MM.1S (cell line): ENCODE measurements at regions not wholly inside any gene's neighbourhood (a gene's known extent, or its start where the extent isn't known, plus 50 kb on each side); places are given as distances from the start of the nearest gene placed in this dataset.

ENCODE experiments used
- CTCF ChIP-seq: fragments of 300-600 bp; sonication (generic); IDR thresholded peaks from 2 replicates; pipeline ENCODE4 v1.5.1; 2016; ENCODE audit warnings: antibody characterized with exemption, low read length, mixed read lengths
- EZH2 ChIP-seq: fragments of 300-600 bp; sonication (generic); optimal IDR thresholded peaks from 2 replicates; pipeline ENCODE3; 2017; ENCODE audit warnings: low read depth, mild to moderate bottlenecking, antibody characterized with exemption, low read length, mixed read lengths
- EZH2phosphoT487 ChIP-seq: fragments of 300-600 bp; sonication (generic); IDR thresholded peaks from 2 replicates; pipeline ENCODE4 v1.6.1; 2018; ENCODE audit warnings: antibody characterized with exemption, low read length

GRCh38 chr4:133472244-133472643, 323.1 kb downstream of the PCDH10 start:
- TF ChIP-seq EZH2: no peak
- no peak for TF ChIP-seq CTCF
- no peak for TF ChIP-seq EZH2phosphoT487
